A673 (cell line): ENCODE measurements at regions not wholly inside any gene's neighbourhood (a gene's known extent, or its start where the extent isn't known, plus 50 kb on each side); places are given as distances from the start of the nearest gene placed in this dataset.
"Not testable (repeated sequence)": the region's sequence is repeated elsewhere in the genome, so short reads cannot be mapped to it uniquely, and the experiment has no call there.

Experiments used
- BruUV-seq: library from RNA; stranded (reverse); fragments of 400-500 nt; replicated peaks from 2 replicates; lab custom pipeline; 2021; lab: Mats Ljungman, UMichigan
- CTCF ChIA-PET: fragments of 300-600 bp; sonication (Branson Sonifier 250); formaldehyde crosslinking; loops from one replicate; lab custom pipeline; 2022; ENCODE audit warnings: antibody characterized with exemption; lab: Charles Lee
- POLR2A ChIA-PET: fragments of 300-600 bp; sonication (Branson Sonifier 250); formaldehyde crosslinking; loops from one replicate; lab custom pipeline; 2022; ENCODE audit warnings: antibody characterized with exemption; ENCODE audit not compliant: low non-redundant PET; lab: Charles Lee
- DNase-seq: peaks from one replicate; pipeline ENCODE4 v3.0.0-alpha.2; 2015; ENCODE audit warnings: low spot score
- H3K27ac ChIP-seq: fragments of 200-600 bp; sonication (generic); 2 replicates; pipeline ENCODE4 v1.5.1; 2016; ENCODE audit warnings: mixed run types, low read depth, mild to moderate bottlenecking, mixed read lengths, antibody characterized with exemption, low read length; ENCODE audit not compliant: poor library complexity, severe bottlenecking
- H3K27me3 ChIP-seq: fragments of 200-600 bp; sonication (generic); replicated peaks from 2 replicates; pipeline ENCODE4 v1.6.1; 2017; ENCODE audit warnings: mixed run types, low read depth, mild to moderate bottlenecking, mixed read lengths, antibody characterized with exemption, low read length; ENCODE audit not compliant: insufficient read depth, poor library complexity
- H3K36me3 ChIP-seq: fragments of 200-600 bp; sonication (generic); 2 replicates; pipeline ENCODE4 v1.6.1; 2016; ENCODE audit warnings: mixed run types, mild to moderate bottlenecking, mixed read lengths, antibody characterized with exemption, low read length; ENCODE audit not compliant: insufficient read depth, poor library complexity, severe bottlenecking
- H3K4me1 ChIP-seq: fragments of 200-600 bp; sonication (generic); 2 replicates; pipeline ENCODE4 v1.6.1; 2017; ENCODE audit warnings: mixed run types, mild to moderate bottlenecking, mixed read lengths, antibody characterized with exemption, low read length; ENCODE audit not compliant: insufficient read depth, poor library complexity, severe bottlenecking
- H3K4me3 ChIP-seq: fragments of 200-600 bp; sonication (generic); 2 replicates; pipeline ENCODE4 v1.5.1; 2016; ENCODE audit warnings: low read depth, mixed run types, mild to moderate bottlenecking, mixed read lengths, low read length; ENCODE audit not compliant: poor library complexity, severe bottlenecking
- H3K9me3 ChIP-seq: fragments of 200-600 bp; sonication (generic); 2 replicates; pipeline ENCODE4 v1.6.1; 2016; ENCODE audit warnings: mixed run types, low read depth, mild to moderate bottlenecking, mixed read lengths, antibody characterized with exemption, low read length; ENCODE audit not compliant: poor library complexity, severe bottlenecking
- EZH2 ChIP-seq: fragments of 200-600 bp; sonication (generic); IDR thresholded peaks from 2 replicates; pipeline ENCODE4 v1.6.1; 2017; ENCODE audit warnings: borderline replicate concordance, low read depth, mild to moderate bottlenecking, mixed read lengths, antibody characterized with exemption, low read length; ENCODE audit not compliant: poor library complexity, severe bottlenecking
- intact Hi-C: fragments of 100-400 bp; cut with micrococcal nuclease; formaldehyde crosslinking; loops from one replicate; pipeline ENCODE4 v1.10.0; 2022; ENCODE audit not compliant: unreplicated experiment
- TF ChIP-seq, protein P1 (sequence below): fragments of 300-800, 200-600 bp; sonication (generic); conservative IDR thresholded peaks from 2 replicates; pipeline ENCODE4 v1.5.1; 2017; ENCODE audit warnings: low read depth, mild to moderate bottlenecking, antibody characterized with exemption, low read length, moderate library complexity, mixed read lengths

DNA sequence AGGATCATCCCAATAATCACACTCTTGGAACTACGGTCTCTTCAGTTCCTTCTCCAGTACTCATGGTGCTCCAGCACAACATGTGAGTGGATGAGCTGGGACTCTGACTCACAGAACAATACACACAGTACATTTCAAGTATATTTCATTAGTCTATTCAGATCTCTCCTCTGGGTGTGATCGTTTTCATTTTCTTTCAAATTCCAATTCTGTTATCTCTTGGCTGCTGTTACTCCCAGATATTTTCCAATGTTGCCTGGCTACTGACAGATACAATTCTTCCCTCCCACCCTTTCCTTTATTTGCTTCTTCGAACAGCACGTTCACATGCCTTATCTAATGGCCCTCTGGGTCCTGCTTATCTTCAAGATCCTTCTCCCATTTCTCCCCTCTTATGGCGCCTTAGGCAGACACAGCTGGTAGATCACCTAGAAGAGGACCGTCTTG, 216.0 kb downstream of the ACKR3 start:
- TF ChIP-seq, protein P1, sequence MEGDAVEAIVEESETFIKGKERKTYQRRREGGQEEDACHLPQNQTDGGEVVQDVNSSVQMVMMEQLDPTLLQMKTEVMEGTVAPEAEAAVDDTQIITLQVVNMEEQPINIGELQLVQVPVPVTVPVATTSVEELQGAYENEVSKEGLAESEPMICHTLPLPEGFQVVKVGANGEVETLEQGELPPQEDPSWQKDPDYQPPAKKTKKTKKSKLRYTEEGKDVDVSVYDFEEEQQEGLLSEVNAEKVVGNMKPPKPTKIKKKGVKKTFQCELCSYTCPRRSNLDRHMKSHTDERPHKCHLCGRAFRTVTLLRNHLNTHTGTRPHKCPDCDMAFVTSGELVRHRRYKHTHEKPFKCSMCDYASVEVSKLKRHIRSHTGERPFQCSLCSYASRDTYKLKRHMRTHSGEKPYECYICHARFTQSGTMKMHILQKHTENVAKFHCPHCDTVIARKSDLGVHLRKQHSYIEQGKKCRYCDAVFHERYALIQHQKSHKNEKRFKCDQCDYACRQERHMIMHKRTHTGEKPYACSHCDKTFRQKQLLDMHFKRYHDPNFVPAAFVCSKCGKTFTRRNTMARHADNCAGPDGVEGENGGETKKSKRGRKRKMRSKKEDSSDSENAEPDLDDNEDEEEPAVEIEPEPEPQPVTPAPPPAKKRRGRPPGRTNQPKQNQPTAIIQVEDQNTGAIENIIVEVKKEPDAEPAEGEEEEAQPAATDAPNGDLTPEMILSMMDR: no peak
- no peak for TF ChIP-seq EZH2
- H3K27ac ChIP-seq: no peak overlapping the region
- H3K36me3 ChIP-seq: no peaks in the 10 kb centered on the region
- no TSS peak for BruUV-seq
- H3K4me3 ChIP-seq: no peak overlapping the region
- H3K27me3 ChIP-seq: peaks cover 6% of the 10 kb centered on the region
- DNase-seq: no peak
- ChIA-PET CTCF (no interaction called here), POLR2A (no interaction called here)
- intact Hi-C loops: no loop called here
- no peaks in the 10 kb centered on the region for H3K9me3 ChIP-seq
- no peaks in the 10 kb centered on the region for H3K4me1 ChIP-seq

DNA sequence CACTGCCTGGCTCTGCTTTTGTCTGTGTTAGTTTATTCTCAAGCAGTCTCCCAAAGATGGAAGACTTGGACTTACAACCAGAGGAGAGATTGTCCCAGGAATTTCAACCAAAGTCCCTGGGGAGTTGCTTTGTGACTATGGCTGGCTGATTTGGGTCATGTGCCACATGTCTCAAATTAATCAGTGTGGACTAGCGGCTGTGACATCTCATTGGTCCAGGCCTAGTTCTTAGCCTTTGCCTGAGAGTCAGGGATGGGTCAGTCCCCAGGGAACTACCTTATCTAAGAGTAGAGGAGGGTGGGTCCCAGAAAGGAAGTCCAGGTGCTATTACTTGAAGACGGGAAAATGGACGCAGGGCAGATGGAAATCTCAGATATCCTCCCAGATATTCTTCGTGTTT, 217.1 kb downstream of the ACKR3 start:
- CTCF ChIA-PET: no interaction called here
- BruUV-seq: no TSS peak
- Histone ChIP-seq H3K4me3 (no peak overlapping the region), H3K36me3 (no peaks in the 10 kb centered on the region), H3K27me3 (peaks cover 17% of the 10 kb centered on the region), H3K27ac (no peak overlapping the region), H3K9me3 (no peaks in the 10 kb centered on the region), H3K4me1 (no peaks in the 10 kb centered on the region)
- TF ChIP-seq EZH2: no peak
- TF ChIP-seq, protein P1: no peak
- intact Hi-C loops: no loop called here
- DNase-seq: no peak
- POLR2A ChIA-PET: no interaction called here

DNA sequence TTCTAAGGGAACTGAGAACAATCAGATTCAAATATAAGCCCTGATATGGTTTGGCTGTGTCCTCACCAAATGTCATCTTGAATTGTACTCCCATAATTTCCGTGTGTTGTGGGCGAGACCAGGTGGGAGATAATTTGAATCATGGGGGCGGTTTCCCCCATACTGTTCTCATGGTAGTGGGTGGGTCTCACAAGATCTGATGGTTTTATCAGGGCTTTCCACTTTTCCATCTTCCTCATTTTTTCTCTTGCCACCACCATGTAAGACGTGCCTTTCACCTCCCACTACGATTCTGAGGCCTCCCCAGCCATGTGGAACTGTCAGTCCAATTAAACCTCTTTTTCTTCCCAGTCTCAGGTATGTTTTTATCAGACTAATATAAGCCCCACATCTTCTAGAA, 217.8 kb downstream of the ACKR3 start:
- H3K27me3 ChIP-seq: peaks cover 18% of the 10 kb centered on the region
- H3K36me3 ChIP-seq, CTCF ChIA-PET, intact Hi-C loops, H3K27ac ChIP-seq, DNase-seq, H3K9me3 ChIP-seq, H3K4me1 ChIP-seq, H3K4me3 ChIP-seq, BruUV-seq, POLR2A ChIA-PET: not testable (repeated sequence)

- POLR2A ChIA-PET: no interaction called here
- intact Hi-C loops: no loop called here
- Histone ChIP-seq H3K4me3 (no peak overlapping the region), H3K4me1 (no peaks in the 10 kb centered on the region), H3K9me3 (no peaks in the 10 kb centered on the region), H3K36me3 (no peaks in the 10 kb centered on the region), H3K27ac (no peak overlapping the region), H3K27me3 (peaks cover 18% of the 10 kb centered on the region)
- no TSS peak for BruUV-seq
- CTCF ChIA-PET: no interaction called here
- no peak for TF ChIP-seq EZH2
- TF ChIP-seq, protein P1: no peak
- no peak for DNase-seq
Observed at GRCh38 chr2:236787885-236788284, 218.3 kb downstream of the ACKR3 start.
